ENCODE measurements at regions not wholly inside any gene's neighbourhood (a gene's known extent, or its start where the extent isn't known, plus 50 kb on each side); places are given as distances from the start of the nearest gene placed in this dataset.
"Not testable (repeated sequence)": the region's sequence is repeated elsewhere in the genome, so short reads cannot be mapped to it uniquely, and the experiment has no call there.

- Histone ChIP-seq H3K36me3 (ENCODE audit: control insufficient read depth, insufficient read depth, low read length) (no peaks in the 10 kb centered on the region), H3K4me3 (ENCODE audit: low read depth, low read length) (no peak overlapping the region), H3K27me3 (ENCODE audit: control insufficient read depth, insufficient read depth, low read length) (no peaks in the 10 kb centered on the region)
- no peak for DNase-seq (ENCODE audit: low read depth)
- no peak for TF ChIP-seq CTCF (IDR thresholded peaks at IDR 0.05; ENCODE audit: insufficient read depth, low read length, poor library complexity, severe bottlenecking)
Observed at GRCh38 chr2:136284226-136285119, 166.5 kb upstream of the CXCR4 start.

- no peak overlapping the region for H3K4me3 ChIP-seq (ENCODE audit: low read depth, low read length)
- H3K27me3 ChIP-seq (ENCODE audit: control insufficient read depth, insufficient read depth, low read length) = no peaks in the 10 kb centered on the region
- no peaks in the 10 kb centered on the region for H3K36me3 ChIP-seq (ENCODE audit: control insufficient read depth, insufficient read depth, low read length)
- DNase-seq (ENCODE audit: low read depth) = no peak
- no peak for TF ChIP-seq CTCF (IDR thresholded peaks at IDR 0.05; ENCODE audit: insufficient read depth, low read length, poor library complexity, severe bottlenecking)
Observed at GRCh38 chr2:136282251-136282650, 164.3 kb upstream of the CXCR4 start.

- no peak for TF ChIP-seq CTCF (IDR thresholded peaks at IDR 0.05; ENCODE audit: insufficient read depth, low read length, poor library complexity, severe bottlenecking)
- H3K27me3 ChIP-seq (ENCODE audit: control insufficient read depth, insufficient read depth, low read length) = no peaks in the 10 kb centered on the region
- DNase-seq (ENCODE audit: low read depth) = no peak
- no peak overlapping the region for H3K4me3 ChIP-seq (ENCODE audit: low read depth, low read length)
- no peaks in the 10 kb centered on the region for H3K36me3 ChIP-seq (ENCODE audit: control insufficient read depth, insufficient read depth, low read length)
Observed at GRCh38 chr2:136281281-136282114, 163.5 kb upstream of the CXCR4 start.

- H3K4me3 ChIP-seq (ENCODE audit: low read depth, low read length); H3K36me3 ChIP-seq (ENCODE audit: control insufficient read depth, insufficient read depth, low read length); DNase-seq (ENCODE audit: low read depth); H3K27me3 ChIP-seq (ENCODE audit: control insufficient read depth, insufficient read depth, low read length): not testable (repeated sequence)
Observed at GRCh38 chr2:136266346-136266745, 148.4 kb upstream of the CXCR4 start.

GRCh38 chr2:136259551-136259950 lies 141.6 kb upstream of the CXCR4 start:
- H3K36me3 ChIP-seq (ENCODE audit: control insufficient read depth, insufficient read depth, low read length) = no peaks in the 10 kb centered on the region
- H3K4me3 ChIP-seq (ENCODE audit: low read depth, low read length) = no peak overlapping the region
- no peak for TF ChIP-seq CTCF (IDR thresholded peaks at IDR 0.05; ENCODE audit: insufficient read depth, low read length, poor library complexity, severe bottlenecking)
- DNase-seq (ENCODE audit: low read depth) = no peak
- no peaks in the 10 kb centered on the region for H3K27me3 ChIP-seq (ENCODE audit: control insufficient read depth, insufficient read depth, low read length)

GRCh38 chr2:136257893-136258292 lies 139.9 kb upstream of the CXCR4 start:
- no peak for DNase-seq (ENCODE audit: low read depth)
- Histone ChIP-seq H3K4me3 (ENCODE audit: low read depth, low read length) (no peak overlapping the region), H3K27me3 (ENCODE audit: control insufficient read depth, insufficient read depth, low read length) (no peaks in the 10 kb centered on the region), H3K36me3 (ENCODE audit: control insufficient read depth, insufficient read depth, low read length) (no peaks in the 10 kb centered on the region)
- TF ChIP-seq CTCF (IDR thresholded peaks at IDR 0.05; ENCODE audit: insufficient read depth, low read length, poor library complexity, severe bottlenecking) = no peak

Measured in kidney epithelial cell (primary cell).